Fibroblast of peridontal ligament (primary cell): ENCODE measurements at regions not wholly inside any gene's neighbourhood (a gene's known extent, or its start where the extent isn't known, plus 50 kb on each side); places are given as distances from the start of the nearest gene placed in this dataset.

Experiments used
- DNase-seq: peaks from one replicate; pipeline ENCODE4 v3.0.0-alpha.2; 2010; ENCODE audit errors: extremely low read depth

DNA sequence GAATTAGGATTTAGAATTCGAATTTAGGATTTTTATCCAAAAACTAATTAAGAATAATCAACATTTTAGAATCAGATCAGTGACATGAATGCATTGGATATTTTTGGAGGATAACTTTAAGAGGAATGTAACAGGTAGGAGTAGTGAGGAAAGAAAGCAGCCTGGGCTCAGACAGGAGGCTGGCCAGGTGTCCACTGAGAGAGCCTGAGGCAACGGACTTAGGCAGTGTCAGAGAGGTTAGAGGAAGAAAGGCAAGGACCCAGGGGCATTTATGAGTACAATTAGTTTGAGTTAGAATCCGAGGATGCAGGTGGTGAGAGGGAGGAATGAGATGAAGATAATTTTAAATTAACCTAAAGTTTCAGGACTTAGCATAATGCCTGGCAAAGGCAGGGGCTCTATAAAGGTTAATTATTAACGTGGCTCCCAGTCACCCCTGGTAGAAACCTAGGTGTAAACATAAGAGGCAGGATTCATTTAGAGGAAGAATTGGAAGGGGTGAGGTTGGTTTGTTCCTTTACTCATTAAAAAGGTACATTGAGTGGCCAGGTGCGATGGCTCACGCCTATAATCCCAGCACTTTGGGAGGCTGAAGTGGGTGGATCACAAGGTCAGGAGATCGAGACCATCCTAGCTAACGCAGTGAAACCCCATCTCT, 507.1 kb downstream of the TMEM182 start:
- no peak for DNase-seq

GRCh38 chr2:103276869-103277268, 515.0 kb downstream of the TMEM182 start:
- DNase-seq: no peak

GRCh38 chr2:103284750-103285149, 522.9 kb downstream of the TMEM182 start:
- DNase-seq: no peak

DNA sequence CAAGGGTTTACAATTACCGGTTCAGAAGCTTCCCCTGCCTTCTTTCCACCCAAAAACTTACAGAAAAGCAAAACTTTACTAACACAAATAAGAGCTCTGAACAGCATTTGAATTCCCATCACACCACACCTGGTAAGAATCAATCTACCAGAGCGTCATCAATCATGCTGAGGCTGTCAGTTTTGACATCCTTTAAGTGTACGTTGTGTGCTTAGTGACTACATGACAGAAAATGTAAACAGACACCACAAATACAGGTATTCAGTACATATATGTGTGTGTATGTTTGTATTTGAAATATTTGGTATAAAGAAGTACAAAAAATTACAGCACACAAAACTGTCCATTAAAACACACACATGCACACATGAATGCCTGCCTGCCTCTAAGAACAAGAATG, 523.5 kb downstream of the TMEM182 start:
- no peak for DNase-seq

DNA sequence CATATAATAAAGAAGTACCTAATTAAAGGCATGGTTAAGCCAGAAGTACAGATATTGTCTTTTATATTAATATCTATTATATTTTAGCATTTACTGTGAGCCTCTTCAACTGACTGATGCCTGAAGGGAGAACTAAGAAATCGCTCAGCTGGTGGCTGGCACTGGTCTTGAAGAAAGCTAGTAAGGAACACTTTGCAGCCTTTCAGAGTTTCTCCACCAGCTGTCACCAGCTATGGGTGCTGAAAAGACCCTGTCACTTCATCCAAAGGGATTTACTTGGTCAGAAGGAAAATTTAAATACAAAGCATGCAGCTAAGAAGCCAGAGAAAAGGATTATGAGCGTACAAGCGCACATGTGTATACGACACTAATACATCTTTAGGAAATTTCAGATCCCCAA, 525.9 kb downstream of the TMEM182 start:
- no peak for DNase-seq

DNA sequence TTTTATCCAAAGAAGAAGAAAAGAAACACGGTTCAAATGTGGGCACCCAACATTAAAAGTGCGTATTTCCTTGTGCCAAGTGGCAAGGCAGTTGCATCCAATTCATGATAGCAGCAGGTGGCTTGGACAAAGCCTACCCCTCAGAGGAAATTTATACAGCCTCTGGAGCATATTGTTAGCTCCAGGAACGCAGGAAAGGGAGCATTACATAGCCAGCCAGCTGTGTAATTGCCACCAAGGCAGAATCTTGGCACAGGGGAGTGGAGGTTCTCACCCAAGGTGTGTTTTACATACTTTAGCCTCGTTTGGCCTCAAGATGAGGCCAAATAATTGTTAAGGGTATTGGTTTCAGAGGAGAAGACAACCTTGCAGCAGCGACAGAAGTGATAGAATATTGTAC, 526.9 kb downstream of the TMEM182 start:
- DNase-seq: no peak

DNA sequence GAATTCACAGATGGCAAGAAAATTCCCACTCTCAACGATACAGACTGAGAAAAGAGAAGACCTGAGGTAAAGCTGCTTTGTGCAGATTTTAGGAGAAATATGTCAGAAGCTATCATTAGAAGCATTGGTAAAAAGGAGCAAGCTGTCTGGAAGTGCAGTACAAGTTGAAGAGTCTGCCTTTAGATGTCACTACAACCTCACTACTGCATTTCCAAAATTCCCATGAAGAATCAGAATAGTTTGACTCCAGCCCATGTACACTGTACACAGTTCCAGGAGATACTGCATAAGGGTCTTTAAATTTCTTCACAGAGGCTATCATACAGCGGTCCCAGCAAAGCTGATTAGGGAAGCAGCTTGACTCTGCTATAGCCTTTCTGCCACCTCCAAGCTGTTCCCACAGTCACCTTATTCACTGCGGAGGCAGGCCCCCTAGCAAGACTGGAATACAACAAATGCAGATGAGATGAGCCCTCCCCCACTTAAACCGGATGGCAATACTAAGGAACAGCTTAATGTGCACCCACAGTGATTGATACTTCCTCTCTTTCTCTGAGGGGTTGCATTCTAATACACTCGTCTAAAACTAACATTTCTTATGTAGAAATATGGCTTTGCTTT, 527.4 kb downstream of the TMEM182 start:
- DNase-seq: no peak

GRCh38 chr2:103292573-103292972, 530.7 kb downstream of the TMEM182 start:
- no peak for DNase-seq

DNA sequence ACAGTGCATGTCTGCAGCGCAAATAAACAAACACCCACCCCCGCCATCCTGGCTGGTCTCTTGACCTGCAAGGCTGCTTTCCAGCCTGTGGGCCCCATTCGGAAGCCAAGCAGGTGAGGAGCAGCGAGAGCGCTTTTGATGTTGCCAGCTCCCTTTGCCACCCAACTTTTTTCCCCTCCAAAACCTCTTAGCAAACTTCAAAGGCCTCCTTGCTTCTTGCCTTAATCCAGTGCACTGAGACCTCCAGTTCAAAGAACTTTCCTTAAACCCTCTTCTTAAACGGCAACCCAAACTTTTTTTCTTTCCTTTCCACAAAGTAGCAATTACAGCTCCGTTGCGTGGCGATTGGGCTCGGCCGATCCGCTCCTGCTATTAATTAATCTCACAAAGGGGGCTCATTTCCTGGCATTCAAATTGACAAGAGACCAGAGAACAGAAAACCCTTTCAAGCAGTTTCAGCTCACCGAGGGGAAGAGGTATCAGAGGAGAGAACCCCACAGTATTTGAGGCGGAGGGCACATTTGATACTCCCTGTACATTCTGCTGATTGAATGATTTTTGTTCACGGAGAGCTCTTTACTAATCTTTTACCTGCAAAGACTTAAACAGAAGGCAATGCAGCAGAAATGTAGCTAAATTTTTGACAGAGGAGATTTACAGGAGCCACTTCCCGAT, 531.4 kb downstream of the TMEM182 start:
- DNase-seq: no peak

DNA sequence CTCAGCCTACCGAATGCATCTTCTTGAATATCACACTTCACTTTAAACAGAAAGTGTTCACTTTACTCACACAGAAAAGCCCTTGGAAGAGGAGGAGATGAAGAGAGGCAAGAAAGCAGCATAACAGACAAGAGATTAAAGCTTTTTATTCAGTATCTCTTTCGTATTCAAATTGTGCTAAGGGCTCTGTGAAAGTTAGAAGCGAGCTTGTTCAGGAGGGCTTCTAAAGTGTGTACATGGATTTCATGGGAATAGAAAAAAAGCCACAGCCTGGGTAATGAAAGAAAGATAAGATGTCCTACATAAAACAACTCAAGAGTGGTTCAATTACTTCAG, 531.9 kb downstream of the TMEM182 start:
- no peak for DNase-seq

GRCh38 chr2:103294420-103294819, 532.6 kb downstream of the TMEM182 start:
- DNase-seq: no peak

GRCh38 chr2:103295591-103295990, 533.8 kb downstream of the TMEM182 start:
- no peak for DNase-seq

DNA sequence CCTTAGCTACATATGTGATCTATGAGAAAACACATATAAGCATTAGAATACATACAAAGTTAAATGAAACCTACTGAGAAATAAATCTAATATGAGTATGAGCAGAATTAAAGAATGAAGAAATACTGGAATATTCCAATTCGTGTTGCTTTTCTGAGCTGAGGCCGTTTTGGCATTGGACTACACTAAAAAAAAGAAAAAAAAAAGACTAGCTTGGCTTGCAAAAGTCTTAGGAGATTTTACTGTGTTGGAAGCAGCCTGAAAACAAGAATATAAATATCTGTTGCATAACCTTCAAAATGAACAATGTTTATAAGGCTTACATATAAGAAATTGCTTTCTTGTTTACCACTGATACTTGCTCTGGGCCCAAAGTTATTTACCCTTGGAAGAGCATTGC, 562.8 kb downstream of the TMEM182 start:
- DNase-seq: no peak

- DNase-seq: no peak
Measured at GRCh38 chr2:103327386-103327785, 565.6 kb downstream of the TMEM182 start.

DNA sequence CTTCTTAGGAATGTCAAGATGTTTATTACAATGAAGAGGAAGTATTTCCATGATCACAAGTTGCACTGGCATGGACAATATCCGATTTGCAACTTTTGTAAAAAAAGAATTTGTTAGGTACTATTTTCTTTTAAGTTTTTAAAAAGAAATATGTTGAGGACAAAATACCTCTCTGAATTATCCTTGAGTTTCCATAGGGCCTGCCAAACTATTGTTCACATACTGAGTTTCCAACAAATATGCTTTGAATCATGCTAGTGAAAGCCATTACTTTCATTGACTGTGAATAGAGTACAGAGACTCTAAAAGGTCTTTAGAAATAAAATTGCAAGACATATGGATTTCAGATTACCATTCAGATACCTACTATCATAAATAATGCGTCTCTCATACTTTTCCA, 566.1 kb downstream of the TMEM182 start:
- no peak for DNase-seq

- DNase-seq: no peak
Measured at GRCh38 chr2:103335403-103335802, 573.6 kb downstream of the TMEM182 start.

DNA sequence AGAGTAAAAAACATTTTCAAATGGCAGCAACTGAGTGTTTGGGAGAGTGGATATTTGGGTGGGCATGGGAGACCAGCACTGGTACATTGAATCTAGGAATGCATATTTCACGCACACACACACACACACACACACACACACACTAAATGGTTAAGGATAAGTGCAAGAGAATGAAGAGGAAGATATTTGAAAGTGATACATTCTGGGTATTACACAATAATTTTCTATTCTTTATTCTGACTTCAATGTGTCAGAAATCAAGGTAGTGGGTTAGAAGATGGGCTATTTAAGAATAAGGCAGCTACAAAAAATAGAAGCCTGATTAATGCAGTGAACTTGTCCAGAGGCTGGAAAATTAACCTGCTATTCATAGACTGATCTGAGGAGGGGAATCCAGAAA, 577.0 kb downstream of the TMEM182 start:
- DNase-seq: no peak

DNA sequence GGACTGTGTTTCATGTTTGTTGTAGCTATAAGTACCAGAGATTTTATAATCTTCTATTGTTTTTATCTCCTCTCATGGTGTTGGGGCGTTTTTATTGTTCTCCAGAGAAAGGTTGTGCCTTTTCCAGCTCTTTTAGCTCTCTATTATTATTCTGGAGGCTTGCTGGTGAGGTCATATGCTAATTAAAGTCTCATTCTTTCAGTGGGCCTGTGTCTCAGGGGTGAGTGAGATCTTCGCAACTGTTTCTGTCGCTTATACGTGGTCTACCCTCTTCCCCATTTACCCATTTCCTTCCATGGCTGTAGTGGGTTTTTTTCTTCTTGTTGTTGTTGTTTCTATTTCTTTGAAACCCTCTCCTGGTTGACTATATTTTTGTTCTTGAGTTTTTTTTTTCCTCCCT, 584.9 kb downstream of the TMEM182 start:
- no peak for DNase-seq

DNA sequence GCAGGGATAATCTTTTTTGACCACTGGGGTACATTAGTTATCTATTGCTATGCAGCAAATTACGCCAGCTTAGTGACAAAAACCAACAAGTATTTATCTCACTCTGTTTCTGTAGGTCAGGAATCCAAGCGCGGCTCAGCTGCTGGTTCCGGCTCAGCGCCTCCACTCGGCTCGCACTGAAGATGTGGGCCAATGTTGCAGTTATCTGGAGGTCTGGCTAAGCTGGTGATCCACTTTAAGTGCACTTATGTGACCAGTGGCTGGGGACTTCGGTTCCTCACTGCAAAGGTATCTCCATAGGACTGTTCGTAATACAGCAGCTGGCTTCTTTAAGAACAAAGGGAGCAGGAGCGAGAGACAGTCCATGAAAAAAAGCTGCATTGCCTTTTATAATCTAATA, 591.9 kb downstream of the TMEM182 start:
- DNase-seq: no peak

GRCh38 chr2:103355287-103355686, 593.5 kb downstream of the TMEM182 start:
- no peak for DNase-seq

GRCh38 chr2:103361712-103362111, 599.9 kb downstream of the TMEM182 start:
- DNase-seq: no peak

- no peak for DNase-seq
Measured at GRCh38 chr2:103363639-103364038, 601.8 kb downstream of the TMEM182 start.

GRCh38 chr2:103364177-103364576, 602.3 kb downstream of the TMEM182 start:
- DNase-seq: no peak

- DNase-seq: no peak
Measured at GRCh38 chr2:103365071-103365470, 603.2 kb downstream of the TMEM182 start.
